ENCODE measurements at regions not wholly inside any gene's neighbourhood (a gene's known extent, or its start where the extent isn't known, plus 50 kb on each side); places are given as distances from the start of the nearest gene placed in this dataset.
"Not testable (repeated sequence)": the region's sequence is repeated elsewhere in the genome, so short reads cannot be mapped to it uniquely, and the experiment has no call there.

DNA sequence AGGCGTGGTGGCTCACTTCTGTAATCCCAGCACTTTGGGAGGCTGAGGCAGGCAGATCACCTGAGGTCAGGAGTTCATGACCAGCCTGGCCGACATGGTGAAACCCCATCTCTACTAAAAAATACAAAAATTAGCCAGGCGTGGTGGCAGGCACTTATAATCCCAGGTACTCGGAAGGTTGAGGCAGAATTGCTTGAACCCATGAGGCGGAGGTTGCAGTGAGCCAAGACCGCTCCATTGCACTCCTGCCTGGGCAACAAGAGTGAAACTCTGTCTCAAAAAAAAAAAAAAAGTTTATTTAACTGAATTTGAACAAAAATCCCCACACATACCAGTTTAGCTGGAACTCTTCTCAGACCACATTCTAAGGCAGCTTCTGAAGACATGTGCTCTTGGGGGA, 51.8 kb upstream of the HABP2 start:
- DNase-seq, result not testable (repeated sequence)
